ENCODE measurements at regions not wholly inside any gene's neighbourhood (a gene's known extent, or its start where the extent isn't known, plus 50 kb on each side); places are given as distances from the start of the nearest gene placed in this dataset.

DNA sequence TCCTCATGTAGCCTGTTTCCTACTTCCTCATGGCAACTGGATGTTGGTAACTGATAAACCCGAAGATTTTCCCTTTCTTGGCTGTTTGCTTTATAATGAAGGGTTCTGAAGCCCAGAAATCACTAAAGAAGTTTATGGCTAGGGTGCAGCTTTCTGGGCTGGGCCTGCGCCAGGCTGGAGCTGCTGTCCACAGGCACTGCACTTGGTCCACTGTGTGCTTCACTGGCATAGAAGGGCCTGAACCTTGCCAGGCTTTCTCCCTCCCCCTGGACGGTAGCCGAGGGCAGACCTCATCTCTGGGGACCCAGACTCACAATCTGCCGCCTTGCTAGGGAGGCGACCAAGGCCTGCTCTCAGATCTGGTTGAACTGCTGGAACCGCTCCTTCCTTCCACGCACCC, 133.3 kb upstream of the SPRED2 start:
- TF ChIP-seq, protein P1, sequence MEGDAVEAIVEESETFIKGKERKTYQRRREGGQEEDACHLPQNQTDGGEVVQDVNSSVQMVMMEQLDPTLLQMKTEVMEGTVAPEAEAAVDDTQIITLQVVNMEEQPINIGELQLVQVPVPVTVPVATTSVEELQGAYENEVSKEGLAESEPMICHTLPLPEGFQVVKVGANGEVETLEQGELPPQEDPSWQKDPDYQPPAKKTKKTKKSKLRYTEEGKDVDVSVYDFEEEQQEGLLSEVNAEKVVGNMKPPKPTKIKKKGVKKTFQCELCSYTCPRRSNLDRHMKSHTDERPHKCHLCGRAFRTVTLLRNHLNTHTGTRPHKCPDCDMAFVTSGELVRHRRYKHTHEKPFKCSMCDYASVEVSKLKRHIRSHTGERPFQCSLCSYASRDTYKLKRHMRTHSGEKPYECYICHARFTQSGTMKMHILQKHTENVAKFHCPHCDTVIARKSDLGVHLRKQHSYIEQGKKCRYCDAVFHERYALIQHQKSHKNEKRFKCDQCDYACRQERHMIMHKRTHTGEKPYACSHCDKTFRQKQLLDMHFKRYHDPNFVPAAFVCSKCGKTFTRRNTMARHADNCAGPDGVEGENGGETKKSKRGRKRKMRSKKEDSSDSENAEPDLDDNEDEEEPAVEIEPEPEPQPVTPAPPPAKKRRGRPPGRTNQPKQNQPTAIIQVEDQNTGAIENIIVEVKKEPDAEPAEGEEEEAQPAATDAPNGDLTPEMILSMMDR (IDR thresholded peaks at IDR 0.05; ENCODE audit: borderline replicate concordance, insufficient read depth, low read depth, low read length), result no peak
- H3K4me3 ChIP-seq (ENCODE audit: low read depth, low read length), result no peak overlapping the region

DNA sequence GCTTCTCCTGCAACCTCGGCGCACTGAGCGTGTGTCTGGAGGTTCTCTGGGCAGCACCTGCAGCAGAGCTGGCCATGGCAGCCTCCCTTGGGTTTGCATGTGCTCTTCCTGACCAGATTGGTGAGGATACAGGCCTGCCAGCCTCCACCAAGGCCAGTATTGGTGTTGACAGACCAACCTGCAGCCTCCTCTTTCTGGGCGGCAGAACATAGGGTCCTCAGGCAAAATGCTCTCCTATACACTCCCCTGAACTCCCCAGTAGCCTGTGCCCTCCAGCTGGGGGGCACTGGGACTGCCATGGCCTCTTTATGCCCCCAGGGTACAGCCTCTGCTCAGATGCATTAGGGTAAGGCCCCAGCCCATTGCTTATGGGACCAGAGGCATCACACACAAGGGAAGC, 131.9 kb upstream of the SPRED2 start:
- H3K4me3 ChIP-seq (ENCODE audit: low read depth, low read length), result no peak overlapping the region
- TF ChIP-seq, protein P1 (IDR thresholded peaks at IDR 0.05; ENCODE audit: borderline replicate concordance, insufficient read depth, low read depth, low read length), result no peak

DNA sequence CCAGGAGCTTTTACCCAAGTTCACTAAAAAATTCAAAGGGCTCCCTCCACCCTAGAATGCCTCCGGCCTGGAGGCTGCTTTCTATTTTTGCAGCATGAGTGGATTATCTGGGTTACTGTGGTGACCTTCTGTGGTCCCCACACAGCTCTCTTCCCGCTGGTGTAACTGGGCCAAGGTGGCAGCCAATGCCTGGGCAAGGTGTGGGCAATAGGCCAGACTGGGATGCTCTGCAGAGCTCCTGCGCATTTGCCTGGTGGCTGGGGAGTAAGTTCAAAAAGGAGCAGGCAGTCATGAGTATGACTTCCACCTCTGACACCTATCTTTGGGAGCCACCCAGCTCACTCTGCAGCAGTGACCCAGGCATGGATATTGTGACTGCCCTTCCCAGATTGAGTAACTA, 130.5 kb upstream of the SPRED2 start:
- TF ChIP-seq, protein P1 (IDR thresholded peaks at IDR 0.05; ENCODE audit: borderline replicate concordance, insufficient read depth, low read depth, low read length), result no peak
- H3K4me3 ChIP-seq (ENCODE audit: low read depth, low read length), result no peak overlapping the region

DNA sequence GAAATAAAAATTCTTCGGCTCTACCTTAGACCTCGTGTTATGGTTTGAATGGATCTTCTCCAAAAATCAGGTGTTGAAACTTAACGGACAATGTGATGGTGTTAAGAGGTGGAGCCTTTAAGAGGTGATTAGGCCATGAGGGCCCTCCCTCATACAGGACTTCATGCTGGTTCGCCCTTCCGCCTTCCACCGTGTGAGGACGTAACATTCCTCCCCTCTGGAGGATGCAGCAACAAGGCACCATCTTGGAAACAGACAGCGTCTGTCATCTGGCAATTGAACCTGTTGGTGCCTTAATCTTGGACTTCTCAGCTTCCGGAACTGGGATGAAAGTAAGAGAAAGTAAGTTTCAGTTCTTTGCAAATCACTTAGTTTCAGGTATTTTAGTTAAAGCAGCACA, 126.3 kb upstream of the SPRED2 start:
- TF ChIP-seq, protein P1 (IDR thresholded peaks at IDR 0.05; ENCODE audit: borderline replicate concordance, insufficient read depth, low read depth, low read length), result no peak
- H3K4me3 ChIP-seq (ENCODE audit: low read depth, low read length), result no peak overlapping the region

DNA sequence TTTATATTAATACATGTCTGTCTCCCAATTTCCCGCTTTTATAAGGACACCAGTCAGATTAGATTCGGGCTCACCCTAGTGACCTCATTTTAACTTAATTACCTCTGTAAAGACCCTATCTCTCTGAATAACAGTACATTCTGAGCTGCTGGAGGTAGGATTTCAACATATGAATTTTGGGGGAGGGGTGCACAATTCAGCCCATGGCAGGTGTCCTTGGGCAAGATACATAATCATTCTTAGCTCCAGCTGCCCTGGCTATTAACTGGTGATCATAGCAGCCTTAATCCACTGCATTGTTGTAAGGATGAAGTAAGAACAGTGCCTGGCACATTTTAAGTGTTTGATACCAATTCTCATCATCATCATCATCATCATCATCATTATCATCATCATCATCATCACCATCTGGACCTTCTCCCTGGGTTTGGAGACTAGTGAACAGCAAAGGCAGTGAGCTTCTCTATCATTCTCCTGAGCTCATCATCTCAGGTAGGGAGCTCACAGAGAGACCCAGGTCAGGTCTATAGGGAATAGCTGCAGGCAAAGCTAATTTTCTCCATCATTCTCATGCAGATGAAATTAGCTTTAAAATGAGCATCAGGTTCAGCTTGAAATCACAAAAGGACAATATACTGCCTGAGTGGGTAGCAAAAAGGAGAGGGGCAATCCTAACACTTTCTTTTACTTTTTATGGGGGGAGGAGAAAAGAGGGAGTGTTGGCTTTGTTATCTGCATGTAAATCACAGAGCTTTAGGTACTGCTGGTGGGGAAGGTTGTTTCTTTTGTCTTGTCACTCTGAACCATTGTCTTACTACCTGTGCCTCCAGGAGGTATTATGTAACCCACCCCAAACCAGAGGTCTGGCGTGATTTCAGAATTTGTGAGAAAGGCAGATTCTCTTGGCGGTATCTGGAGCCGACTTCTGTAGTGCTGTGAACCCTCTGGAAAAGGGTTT, 125.5 kb upstream of the SPRED2 start:
- TF ChIP-seq, protein P1 (IDR thresholded peaks at IDR 0.05; ENCODE audit: borderline replicate concordance, insufficient read depth, low read depth, low read length), result no peak

DNA sequence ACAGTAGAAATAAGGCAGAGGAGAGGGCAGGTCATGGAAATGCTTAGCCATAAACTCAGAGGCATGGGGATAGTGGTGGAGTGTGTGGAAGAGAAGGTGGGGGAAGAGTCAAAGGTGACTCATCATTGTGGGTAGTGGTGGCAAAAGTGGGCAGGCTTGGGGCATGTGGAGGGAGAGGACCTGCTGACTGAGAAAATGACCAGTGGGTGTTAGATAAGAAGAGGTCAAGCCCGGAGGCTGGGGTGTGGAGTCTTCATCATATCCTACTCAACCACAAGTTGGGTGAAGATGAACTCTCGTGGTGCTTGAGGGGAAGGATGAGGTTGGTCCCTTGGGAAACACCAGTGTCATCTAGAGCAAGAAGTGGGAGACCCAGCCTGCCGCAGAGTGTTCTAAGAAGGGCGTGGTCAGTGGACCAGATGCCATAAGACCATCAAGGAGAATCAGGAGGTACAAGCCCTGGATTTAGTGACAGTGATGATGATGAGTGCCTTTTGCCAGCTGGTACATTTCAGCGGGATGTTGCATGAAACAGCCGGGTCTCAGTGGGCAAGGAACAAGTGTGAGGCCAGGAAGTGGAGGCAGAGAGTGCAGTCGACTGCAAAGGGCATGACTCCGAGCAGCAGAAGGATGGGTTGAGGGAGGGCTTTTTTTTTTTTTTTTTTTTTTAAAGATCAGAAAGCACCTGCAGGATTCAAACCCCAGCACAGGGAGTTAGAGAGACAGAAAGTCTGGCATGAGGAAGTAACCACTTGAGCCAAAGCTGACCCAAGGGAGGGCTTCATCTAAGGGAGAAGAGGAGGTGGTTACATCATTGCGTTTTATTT, 122.6 kb upstream of the SPRED2 start:
- H3K4me3 ChIP-seq (ENCODE audit: low read depth, low read length), result no peak overlapping the region
- TF ChIP-seq, protein P1 (IDR thresholded peaks at IDR 0.05; ENCODE audit: borderline replicate concordance, insufficient read depth, low read depth, low read length), result no peak

More for the DNA sequence above, 125.5 kb upstream of the SPRED2 start:
- no peak overlapping the region for H3K4me3 ChIP-seq (ENCODE audit: low read depth, low read length)
